AG04450 (cell line): ENCODE measurements at regions not wholly inside any gene's neighbourhood (a gene's known extent, or its start where the extent isn't known, plus 50 kb on each side); places are given as distances from the start of the nearest gene placed in this dataset.

ENCODE experiments used
- CTCF ChIA-PET: fragments of 300-600, 350-600 bp; formaldehyde crosslinking; extraction: SDS; loops from one replicate; lab custom pipeline; 2022; ENCODE audit warnings: antibody characterized with exemption, inconsistent platforms; lab: Charles Lee
- POLR2A ChIA-PET: fragments of 350-600 bp; formaldehyde crosslinking; extraction: SDS; loops from one replicate; lab custom pipeline; 2021; ENCODE audit warnings: antibody characterized with exemption, inconsistent platforms; lab: Yijun Ruan, JAX
- DNase-seq: peaks from one replicate; pipeline ENCODE4 v3.0.0-alpha.2; 2011; ENCODE audit warnings: low read depth, low spot score
- H3K27ac ChIP-seq: one replicate; pipeline ENCODE4 v1.5.1; 2012; ENCODE audit warnings: low read depth, low read length, control low read depth
- H3K27me3 ChIP-seq: one replicate; pipeline ENCODE4 v1.6.0; 2012; ENCODE audit warnings: low read length; ENCODE audit not compliant: control insufficient read depth, insufficient read depth
- H3K4me3 ChIP-seq: 2 replicates; pipeline ENCODE4 v1.5.1; 2011; ENCODE audit warnings: mild to moderate bottlenecking, low read depth, low read length, control low read depth
- H3K9me3 ChIP-seq: 2 replicates; pipeline ENCODE4 v1.5.1; 2012; ENCODE audit warnings: low read length; ENCODE audit not compliant: control insufficient read depth, insufficient read depth
- CTCF ChIP-seq: IDR thresholded peaks from 2 replicates; pipeline ENCODE4 v1.5.1; 2011; ENCODE audit warnings: low read depth, low read length, control low read depth, inconsistent platforms

- no peaks in the 10 kb centered on the region for H3K9me3 ChIP-seq
- ChIA-PET CTCF (no interaction called here), POLR2A (no interaction called here)
- H3K4me3 ChIP-seq = no peak overlapping the region
- DNase-seq = no peak
- no peaks in the 10 kb centered on the region for H3K27me3 ChIP-seq
- TF ChIP-seq CTCF = no peak
- no peak overlapping the region for H3K27ac ChIP-seq
Observed at GRCh38 chr5:68467208-68467607, 251.7 kb downstream of the PIK3R1 start.

- H3K9me3 ChIP-seq = no peaks in the 10 kb centered on the region
- TF ChIP-seq CTCF = no peak
- no peaks in the 10 kb centered on the region for H3K27me3 ChIP-seq
- DNase-seq = no peak
- CTCF ChIA-PET = no interaction called here
- POLR2A ChIA-PET = no interaction called here
- H3K27ac ChIP-seq = no peak overlapping the region
- H3K4me3 ChIP-seq = no peak overlapping the region
Observed at GRCh38 chr5:68467794-68468193, 252.2 kb downstream of the PIK3R1 start.

GRCh38 chr5:68468322-68468721 lies 252.8 kb downstream of the PIK3R1 start:
- no peak overlapping the region for H3K27ac ChIP-seq
- no peaks in the 10 kb centered on the region for H3K27me3 ChIP-seq
- DNase-seq = no peak
- CTCF ChIA-PET = no interaction called here
- POLR2A ChIA-PET = no interaction called here
- H3K4me3 ChIP-seq = no peak overlapping the region
- TF ChIP-seq CTCF = no peak
- no peaks in the 10 kb centered on the region for H3K9me3 ChIP-seq

- ChIA-PET CTCF (no interaction called here), POLR2A (no interaction called here)
- no peaks in the 10 kb centered on the region for H3K9me3 ChIP-seq
- H3K4me3 ChIP-seq = no peak overlapping the region
- no peak overlapping the region for H3K27ac ChIP-seq
- H3K27me3 ChIP-seq = no peaks in the 10 kb centered on the region
- TF ChIP-seq CTCF = no peak
- DNase-seq = no peak
Observed at GRCh38 chr5:68475476-68475983, 260.0 kb downstream of the PIK3R1 start.

- TF ChIP-seq CTCF = 0 out of 2 replicates have a peak, but pooled peaks have one; percentile 5
- ChIA-PET CTCF (interaction anchor here (1.3 kb wide), 1 partner anchor 633 kb away, joined by 3 read pairs; no protein-coding TSS in a partner anchor), POLR2A (no interaction called here)
- Histone ChIP-seq H3K27ac (no peak overlapping the region), H3K9me3 (no peaks in the 10 kb centered on the region), H3K4me3 (no peak overlapping the region), H3K27me3 (no peaks in the 10 kb centered on the region)
- no peak for DNase-seq
Observed at GRCh38 chr5:68476854-68477253, 261.3 kb downstream of the PIK3R1 start.
